ENCODE measurements at regions not wholly inside any gene's neighbourhood (a gene's known extent, or its start where the extent isn't known, plus 50 kb on each side); places are given as distances from the start of the nearest gene placed in this dataset.

DNA sequence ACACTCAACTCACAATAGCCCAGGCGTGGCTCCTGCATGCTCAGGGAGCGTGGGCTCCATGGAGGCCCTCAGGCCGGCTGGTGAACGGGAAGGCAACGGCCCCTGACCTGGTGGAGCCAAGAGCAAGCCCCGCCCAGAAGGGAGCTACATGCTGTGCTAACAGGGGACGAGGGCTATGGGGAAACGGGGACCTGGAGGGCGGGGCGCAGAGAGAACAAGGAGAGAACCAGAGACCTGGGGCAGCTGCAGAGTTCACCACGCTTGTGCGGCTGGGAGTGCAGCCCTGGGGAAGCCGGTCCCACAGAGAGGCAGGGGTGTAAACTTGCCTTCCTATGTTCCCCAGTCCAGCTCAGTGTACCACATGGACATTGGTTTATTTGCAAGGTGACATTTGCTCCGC lies 69.2 kb upstream of the PPP2R2D start:
- H3K27me3 ChIP-seq: peaks cover 58% of the 10 kb centered on the region
- 53% methylated on average over 4 of the region's 14 CpGs; no CpG with 5 or more reads in 1 of the 2 donors for WGBS, 2 donors (ENCODE audit: low coverage in 1 of 2)

GRCh38 chr10:131832056-131832685 lies 68.6 kb upstream of the PPP2R2D start:
- WGBS, 2 donors (ENCODE audit: low coverage in 1 of 2): 74% methylated on average over 12 of the region's 17 CpGs; no CpG with 5 or more reads in 1 of the 2 donors
- Histone ChIP-seq H3K36me3 (no peaks in the 10 kb centered on the region), H3K9me3 (peaks cover 0 to 24% (median 0%) of the 10 kb centered on the region in 3 donors), H3K27ac (no peak overlapping the region), H3K27me3 (peaks cover 58% of the 10 kb centered on the region), H3K4me3 (no peak overlapping the region), H3K4me1 (no peaks in the 10 kb centered on the region)
- TF ChIP-seq, protein P1, sequence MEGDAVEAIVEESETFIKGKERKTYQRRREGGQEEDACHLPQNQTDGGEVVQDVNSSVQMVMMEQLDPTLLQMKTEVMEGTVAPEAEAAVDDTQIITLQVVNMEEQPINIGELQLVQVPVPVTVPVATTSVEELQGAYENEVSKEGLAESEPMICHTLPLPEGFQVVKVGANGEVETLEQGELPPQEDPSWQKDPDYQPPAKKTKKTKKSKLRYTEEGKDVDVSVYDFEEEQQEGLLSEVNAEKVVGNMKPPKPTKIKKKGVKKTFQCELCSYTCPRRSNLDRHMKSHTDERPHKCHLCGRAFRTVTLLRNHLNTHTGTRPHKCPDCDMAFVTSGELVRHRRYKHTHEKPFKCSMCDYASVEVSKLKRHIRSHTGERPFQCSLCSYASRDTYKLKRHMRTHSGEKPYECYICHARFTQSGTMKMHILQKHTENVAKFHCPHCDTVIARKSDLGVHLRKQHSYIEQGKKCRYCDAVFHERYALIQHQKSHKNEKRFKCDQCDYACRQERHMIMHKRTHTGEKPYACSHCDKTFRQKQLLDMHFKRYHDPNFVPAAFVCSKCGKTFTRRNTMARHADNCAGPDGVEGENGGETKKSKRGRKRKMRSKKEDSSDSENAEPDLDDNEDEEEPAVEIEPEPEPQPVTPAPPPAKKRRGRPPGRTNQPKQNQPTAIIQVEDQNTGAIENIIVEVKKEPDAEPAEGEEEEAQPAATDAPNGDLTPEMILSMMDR (IDR thresholded peaks at IDR 0.05): no peak
- TF ChIP-seq POLR2A (IDR thresholded peaks at IDR 0.05) (no peak), POLR2AphosphoS5 (IDR thresholded peaks at IDR 0.05) (no peak), EP300 (IDR thresholded peaks at IDR 0.05) (no peak)
- ATAC-seq: no peak

More for the DNA sequence above, 69.2 kb upstream of the PPP2R2D start:
- H3K9me3 ChIP-seq: peaks cover 0 to 24% (median 0%) of the 10 kb centered on the region in 3 donors
- H3K4me3 ChIP-seq: no peak overlapping the region
- H3K36me3 ChIP-seq: no peaks in the 10 kb centered on the region
- H3K4me1 ChIP-seq: no peaks in the 10 kb centered on the region
- no peak for ATAC-seq
- TF ChIP-seq EP300 (IDR thresholded peaks at IDR 0.05) (no peak), POLR2AphosphoS5 (IDR thresholded peaks at IDR 0.05) (no peak), POLR2A (IDR thresholded peaks at IDR 0.05) (no peak)
- TF ChIP-seq, protein P1 (IDR thresholded peaks at IDR 0.05): no peak
- H3K27ac ChIP-seq: no peak overlapping the region

DNA sequence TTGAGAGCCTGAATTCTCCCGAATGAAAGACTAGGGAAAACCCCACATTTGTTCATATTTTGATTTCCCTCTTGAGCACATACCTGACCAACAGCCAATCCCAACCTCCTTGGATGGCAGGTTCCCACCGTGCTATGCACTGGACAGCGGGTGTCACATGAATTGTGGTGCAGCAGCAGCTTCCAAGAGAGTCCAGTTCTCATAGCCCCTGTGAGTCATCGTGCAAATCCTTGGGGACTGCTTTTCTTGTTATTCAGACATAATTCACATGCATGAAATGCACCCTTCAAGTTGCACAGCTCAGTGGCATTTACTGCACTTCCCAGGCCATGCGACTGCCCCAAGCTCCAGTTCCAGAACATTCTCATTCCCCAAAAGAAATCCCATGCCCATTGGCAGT lies 67.8 kb upstream of the PPP2R2D start:
- Histone ChIP-seq H3K9me3 (peaks cover 0 to 22% (median 0%) of the 10 kb centered on the region in 3 donors), H3K27ac (no peak overlapping the region), H3K4me1 (no peaks in the 10 kb centered on the region), H3K4me3 (no peak overlapping the region), H3K27me3 (peaks cover 58% of the 10 kb centered on the region), H3K36me3 (no peaks in the 10 kb centered on the region)
- ATAC-seq: no peak
- no peak for TF ChIP-seq POLR2AphosphoS5 (IDR thresholded peaks at IDR 0.05)
- TF ChIP-seq POLR2A (IDR thresholded peaks at IDR 0.05): no peak
- no peak for TF ChIP-seq EP300 (IDR thresholded peaks at IDR 0.05)
- TF ChIP-seq, protein P1 (IDR thresholded peaks at IDR 0.05): no peak
- WGBS, 2 donors (ENCODE audit: low coverage in 1 of 2): 78 to 93% methylated on average over 5 of the region's 5 CpGs

DNA sequence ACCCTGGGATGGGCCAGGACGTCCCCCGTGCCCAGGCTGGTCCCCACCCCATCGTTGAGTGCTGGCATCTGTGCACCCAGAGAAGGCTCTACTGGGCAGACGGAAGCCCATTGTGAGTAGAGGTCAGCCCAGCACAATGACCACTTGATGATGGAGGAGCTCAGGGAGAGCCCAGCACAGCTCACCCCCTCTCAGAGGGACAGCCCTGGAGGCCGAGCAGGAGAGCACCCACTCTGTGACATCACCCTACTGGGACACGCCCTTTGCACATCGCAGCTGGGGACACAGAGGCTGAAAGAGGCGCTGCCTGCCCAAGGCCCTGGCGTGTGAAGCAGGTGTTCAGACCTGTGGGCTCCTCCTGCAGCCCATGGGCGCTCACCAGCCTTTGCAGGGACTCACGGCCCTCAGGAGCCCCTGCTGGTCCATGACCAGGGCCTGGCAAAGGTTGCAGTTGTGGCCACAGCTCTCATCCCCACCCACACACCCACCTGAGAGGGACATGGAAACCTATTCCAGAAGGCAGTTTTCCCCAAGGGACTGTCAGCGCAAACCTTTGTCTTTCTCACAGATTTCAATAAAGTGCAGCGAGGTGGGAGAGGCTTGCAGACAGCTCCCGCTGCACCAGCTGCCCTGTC lies 67.2 kb upstream of the PPP2R2D start:
- H3K27me3 ChIP-seq: peaks cover 58% of the 10 kb centered on the region
- no peak overlapping the region for H3K27ac ChIP-seq
- H3K4me3 ChIP-seq: no peak overlapping the region
- TF ChIP-seq, protein P1 (IDR thresholded peaks at IDR 0.05): no peak
- TF ChIP-seq EP300 (IDR thresholded peaks at IDR 0.05) (no peak), POLR2AphosphoS5 (IDR thresholded peaks at IDR 0.05) (no peak), POLR2A (IDR thresholded peaks at IDR 0.05) (no peak)
- no peaks in the 10 kb centered on the region for H3K36me3 ChIP-seq
- peaks cover 0 to 17% (median 0%) of the 10 kb centered on the region in 3 donors for H3K9me3 ChIP-seq
- no peaks in the 10 kb centered on the region for H3K4me1 ChIP-seq
- no peak for ATAC-seq
- no CpG with 5 or more reads among the region's 14 CpGs for WGBS, 2 donors (ENCODE audit: low coverage in 1 of 2)

All from gastroesophageal sphincter (tissue), 4 donors.